Transverse colon (tissue), 4 donors: ENCODE measurements at regions not wholly inside any gene's neighbourhood (a gene's known extent, or its start where the extent isn't known, plus 50 kb on each side); places are given as distances from the start of the nearest gene placed in this dataset.

Experiments used
- CTCF ChIP-seq, 5 experiments: fragments of 200-600 bp in 3 of 5; fragments of 450-650 bp in 2 of 5; sonication (generic) in 3 of 5; IDR thresholded peaks; 1 replicate in 2 of 5; 2 replicates in 3 of 5; pipeline ENCODE4 v1.5.1; 2016 to 2017; ENCODE audit warnings: antibody characterized with exemption in 5 of 5, inconsistent platforms in 3 of 5, mild to moderate bottlenecking in 2 of 5, moderate library complexity in 1 of 5
- EP300 ChIP-seq: sonication (generic); formaldehyde crosslinking; IDR thresholded peaks from one replicate; pipeline ENCODE4 v1.6.1; 2017; ENCODE audit warnings: antibody characterized with exemption, low read depth
- POLR2A ChIP-seq: fragments of 450-650 bp; IDR thresholded peaks from one replicate; pipeline ENCODE4 v1.6.1; 2016; ENCODE audit warnings: antibody characterized with exemption, mild to moderate bottlenecking, moderate library complexity
- POLR2AphosphoS5 ChIP-seq, 3 donors: sonication (generic); formaldehyde crosslinking; IDR thresholded peaks; one replicate each; pipeline ENCODE4 v1.6.1; 2016; ENCODE audit warnings: antibody characterized with exemption in 3 of 3

GRCh38 chr2:83112858-83113257 lies 1346.2 kb downstream of the SUCLG1 start:
- TF ChIP-seq CTCF (IDR thresholded peaks at IDR 0.05) (no peak), POLR2AphosphoS5 (IDR thresholded peaks at IDR 0.05) (no peak), POLR2A (no peak), EP300 (no peak)
